HepG2 (cell line): ENCODE measurements at regions not wholly inside any gene's neighbourhood (a gene's known extent, or its start where the extent isn't known, plus 50 kb on each side); places are given as distances from the start of the nearest gene placed in this dataset.

Source experiments
- ATAC-seq: fragments of 200-7000 bp; cut with Tn5 transposase; 3 replicates; pipeline ENCODE4 v1.9.1; 2020; ENCODE audit warnings: mild to moderate bottlenecking, moderate library complexity
- BruUV-seq: library from RNA; stranded (reverse); fragments of 400-500 nt; replicated peaks from 2 replicates; lab custom pipeline; 2021; lab: Mats Ljungman, UMichigan
- CTCF ChIA-PET: fragments of 300-600 bp; formaldehyde crosslinking; extraction: SDS; loops from one replicate; lab custom pipeline; 2021; ENCODE audit warnings: low total read pairs, inconsistent platforms, low intra/inter-chr PET ratio; lab: Yijun Ruan, JAX
- POLR2A ChIA-PET: fragments of 350-600 bp; sonication (Branson Sonifier 250); formaldehyde crosslinking; loops from one replicate; lab custom pipeline; 2020; ENCODE audit warnings: antibody characterized with exemption, inconsistent platforms; lab: Yijun Ruan, JAX
- DNase-seq: peaks from one replicate; pipeline ENCODE4 v3.0.0-alpha.2; 2015; ENCODE audit warnings: low spot score
- FAIRE-seq: peaks from 3 replicates; lab custom pipeline; 2011; peaks lifted over from hg19 to GRCh38; lab: Jason Lieb, UNC
- H2AFZ ChIP-seq: one replicate; pipeline ENCODE4 v1.6.1; 2011; ENCODE audit warnings: low read length, inconsistent platforms
- H3K27ac ChIP-seq: fragments of 300-600 bp; 3 replicates; pipeline ENCODE4 v1.8.0; 2011; ENCODE audit warnings: mixed run types, mild to moderate bottlenecking, mixed read lengths, low read length, inconsistent platforms; ENCODE audit not compliant: insufficient read depth; ENCODE audit errors: extremely low read length
- H3K27me3 ChIP-seq, 2 experiments: fragments of 200-600 bp in 1 of 2; 2 replicates in 1 of 2; 3 replicates in 1 of 2; pipeline versions ENCODE4 v1.6.0 to v1.8.0; 2011; ENCODE audit warnings: low read length in 2 of 2, mild to moderate bottlenecking in 2 of 2, moderate library complexity in 2 of 2, inconsistent platforms in 1 of 2; ENCODE audit not compliant: insufficient read depth in 2 of 2, control insufficient read depth in 1 of 2
- H3K36me3 ChIP-seq, 2 experiments: fragments of 200-600 bp in 1 of 2; replicated peaks in 1 of 2; 2 replicates in 1 of 2; 3 replicates in 1 of 2; pipeline versions ENCODE4 v1.5.1 to v1.8.0; 2011; ENCODE audit warnings: low read length in 2 of 2, inconsistent platforms in 1 of 2; ENCODE audit not compliant: insufficient read depth in 2 of 2, control insufficient read depth in 1 of 2
- H3K4me1 ChIP-seq: 2 replicates; pipeline ENCODE4 v1.5.1; 2012; ENCODE audit warnings: low read length, inconsistent platforms; ENCODE audit not compliant: insufficient read depth
- H3K4me2 ChIP-seq: 2 replicates; pipeline ENCODE4 v1.6.0; 2011; ENCODE audit warnings: low read depth, low read length, inconsistent platforms
- H3K4me3 ChIP-seq, 3 experiments: fragments of 200-600 bp in 1 of 3; sonication (generic), shearing (Covaris generic) in 1 of 3; replicated peaks in 1 of 3; 2 replicates each; pipeline ENCODE4 v1.5.1; 2011 to 2016; ENCODE audit warnings: low read length in 3 of 3, inconsistent platforms in 2 of 3, low read depth in 2 of 3, mild to moderate bottlenecking in 2 of 3, control low read depth in 1 of 3, mixed read lengths in 1 of 3; ENCODE audit not compliant: insufficient read depth in 1 of 3
- H3K79me2 ChIP-seq: one replicate; pipeline ENCODE4 v1.6.1; 2011; ENCODE audit warnings: low read length, inconsistent platforms; ENCODE audit not compliant: insufficient read depth
- H3K9ac ChIP-seq: 2 replicates; pipeline ENCODE4 v1.6.0; 2011; ENCODE audit warnings: mild to moderate bottlenecking, low read depth, low read length, inconsistent platforms; ENCODE audit not compliant: insufficient read depth
- H3K9me3 ChIP-seq: 2 replicates; pipeline ENCODE4 v1.5.1; 2012; ENCODE audit warnings: mild to moderate bottlenecking, low read length
- H4K20me1 ChIP-seq: 2 replicates; pipeline ENCODE4 v1.6.0; 2011; ENCODE audit warnings: inconsistent platforms, mild to moderate bottlenecking, low read length, moderate library complexity; ENCODE audit not compliant: insufficient read depth
- ARID5B ChIP-seq: IDR thresholded peaks from 2 replicates; pipeline ENCODE4 v1.4.0; 2020; ENCODE audit warnings: mild to moderate bottlenecking, missing genetic modification reagents
- PAF1 ChIP-seq: IDR thresholded peaks from 2 replicates; pipeline ENCODE4 v1.6.1; 2016; ENCODE audit warnings: missing genetic modification reagents, missing compliant biosample characterization
- WGBS: methylation state at CpG from one replicate; pipeline ENCODE4 v1.1.6; 2017; ENCODE audit warnings: low lambda C conversion rate; 5-methylcytosine and 5-hydroxymethylcytosine counted together
- in situ Hi-C: cut with HindIII; loops from 2 replicates; pipeline ENCODE4 v1.10.0; 2017; ENCODE audit warnings: low pct_unique_long_range_greater_than_20kb; ENCODE audit not compliant: extremely low pct_ligation_motif_present
- intact Hi-C: fragments of 100-400 bp; cut with micrococcal nuclease; formaldehyde crosslinking; loops from one replicate; pipeline ENCODE4 v1.10.0; 2022; ENCODE audit not compliant: unreplicated experiment
- TF ChIP-seq, protein P1 (sequence below): sonication (generic); formaldehyde crosslinking; IDR thresholded peaks from 2 replicates; pipeline ENCODE4 v1.4.0; 2020; ENCODE audit warnings: missing genetic modification reagents
- TF ChIP-seq, protein P2 (sequence below): sonication (generic); formaldehyde crosslinking; conservative IDR thresholded peaks from 2 replicates; pipeline ENCODE4 v1.4.0; 2020; ENCODE audit warnings: missing genetic modification reagents
- TF ChIP-seq, protein P3 (sequence below), 2 experiments: sonication (generic) in 1 of 2; formaldehyde crosslinking in 1 of 2; IDR thresholded peaks; 2 replicates each; pipeline versions ENCODE4 v1.5.1 to v1.6.1; 2011 to 2020; ENCODE audit warnings: borderline replicate concordance in 1 of 2, low read depth in 1 of 2, low read length in 1 of 2, mild to moderate bottlenecking in 1 of 2, missing genetic modification reagents in 1 of 2, moderate library complexity in 1 of 2
- TF ChIP-seq, protein P4 (sequence below): sonication (generic); formaldehyde crosslinking; IDR thresholded peaks from 2 replicates; pipeline ENCODE4 v1.4.0; 2020; ENCODE audit warnings: missing genetic modification reagents, mild to moderate bottlenecking, borderline replicate concordance

GRCh38 chrX:20663336-20663735 lies 396.6 kb upstream of the RPS6KA3 start (continued):
- no peak for TF ChIP-seq ARID5B (CRISPR knock-in tag)
- TF ChIP-seq, all 625 proteins: peak for 0

DNA sequence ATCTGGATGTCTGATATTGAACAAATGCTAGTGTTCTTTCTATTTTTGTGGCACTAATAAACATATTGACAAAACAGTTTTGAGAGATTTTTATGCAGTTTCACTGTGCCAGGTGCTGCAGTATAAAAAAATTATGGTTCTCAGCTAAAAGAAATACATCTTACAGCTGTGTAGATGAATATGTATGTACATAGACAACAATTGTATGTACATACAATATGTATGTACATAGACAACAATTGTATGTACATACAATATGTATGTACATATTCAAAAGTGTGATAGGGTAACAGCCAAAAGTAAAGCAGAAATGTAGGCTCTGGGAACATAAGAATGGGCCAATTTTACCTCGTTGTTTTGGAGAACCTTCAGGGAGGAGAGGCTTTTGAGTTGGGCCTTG lies 390.0 kb upstream of the RPS6KA3 start:
- ChIA-PET CTCF (no interaction called here), POLR2A (no interaction called here)
- Histone ChIP-seq H3K4me2 (no peak overlapping the region), H2AFZ (no peak overlapping the region), H4K20me1 (no peaks in the 10 kb centered on the region), H3K4me3 (no peak overlapping the region), H3K27ac (no peak overlapping the region), H3K36me3 (no peaks in the 10 kb centered on the region), H3K79me2 (no peaks in the 10 kb centered on the region), H3K9ac (no peak overlapping the region), H3K9me3 (no peaks in the 10 kb centered on the region), H3K27me3 (no peaks in the 10 kb centered on the region), H3K4me1 (no peaks in the 10 kb centered on the region)
- in situ Hi-C loops: no loop called here
- no peak for ATAC-seq
- no TSS peak for BruUV-seq
- WGBS: 0% methylated on average over 1 of the region's 1 CpG
- no peak for FAIRE-seq
- intact Hi-C loops: no loop called here
- DNase-seq: no peak
- TF ChIP-seq, protein P1, sequence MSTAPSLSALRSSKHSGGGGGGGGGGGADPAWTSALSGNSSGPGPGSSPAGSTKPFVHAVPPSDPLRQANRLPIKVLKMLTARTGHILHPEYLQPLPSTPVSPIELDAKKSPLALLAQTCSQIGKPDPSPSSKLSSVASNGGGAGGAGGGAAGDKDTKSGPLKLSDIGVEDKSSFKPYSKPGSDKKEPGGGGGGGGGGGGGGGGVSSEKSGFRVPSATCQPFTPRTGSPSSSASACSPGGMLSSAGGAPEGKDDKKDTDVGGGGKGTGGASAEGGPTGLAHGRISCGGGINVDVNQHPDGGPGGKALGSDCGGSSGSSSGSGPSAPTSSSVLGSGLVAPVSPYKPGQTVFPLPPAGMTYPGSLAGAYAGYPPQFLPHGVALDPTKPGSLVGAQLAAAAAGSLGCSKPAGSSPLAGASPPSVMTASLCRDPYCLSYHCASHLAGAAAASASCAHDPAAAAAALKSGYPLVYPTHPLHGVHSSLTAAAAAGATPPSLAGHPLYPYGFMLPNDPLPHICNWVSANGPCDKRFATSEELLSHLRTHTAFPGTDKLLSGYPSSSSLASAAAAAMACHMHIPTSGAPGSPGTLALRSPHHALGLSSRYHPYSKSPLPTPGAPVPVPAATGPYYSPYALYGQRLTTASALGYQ: no peak
- no peak for TF ChIP-seq PAF1 (CRISPR knock-in tag)
- TF ChIP-seq, protein P2, sequence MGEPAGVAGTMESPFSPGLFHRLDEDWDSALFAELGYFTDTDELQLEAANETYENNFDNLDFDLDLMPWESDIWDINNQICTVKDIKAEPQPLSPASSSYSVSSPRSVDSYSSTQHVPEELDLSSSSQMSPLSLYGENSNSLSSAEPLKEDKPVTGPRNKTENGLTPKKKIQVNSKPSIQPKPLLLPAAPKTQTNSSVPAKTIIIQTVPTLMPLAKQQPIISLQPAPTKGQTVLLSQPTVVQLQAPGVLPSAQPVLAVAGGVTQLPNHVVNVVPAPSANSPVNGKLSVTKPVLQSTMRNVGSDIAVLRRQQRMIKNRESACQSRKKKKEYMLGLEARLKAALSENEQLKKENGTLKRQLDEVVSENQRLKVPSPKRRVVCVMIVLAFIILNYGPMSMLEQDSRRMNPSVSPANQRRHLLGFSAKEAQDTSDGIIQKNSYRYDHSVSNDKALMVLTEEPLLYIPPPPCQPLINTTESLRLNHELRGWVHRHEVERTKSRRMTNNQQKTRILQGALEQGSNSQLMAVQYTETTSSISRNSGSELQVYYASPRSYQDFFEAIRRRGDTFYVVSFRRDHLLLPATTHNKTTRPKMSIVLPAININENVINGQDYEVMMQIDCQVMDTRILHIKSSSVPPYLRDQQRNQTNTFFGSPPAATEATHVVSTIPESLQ (CRISPR knock-in tag): no peak
- TF ChIP-seq, protein P3, sequence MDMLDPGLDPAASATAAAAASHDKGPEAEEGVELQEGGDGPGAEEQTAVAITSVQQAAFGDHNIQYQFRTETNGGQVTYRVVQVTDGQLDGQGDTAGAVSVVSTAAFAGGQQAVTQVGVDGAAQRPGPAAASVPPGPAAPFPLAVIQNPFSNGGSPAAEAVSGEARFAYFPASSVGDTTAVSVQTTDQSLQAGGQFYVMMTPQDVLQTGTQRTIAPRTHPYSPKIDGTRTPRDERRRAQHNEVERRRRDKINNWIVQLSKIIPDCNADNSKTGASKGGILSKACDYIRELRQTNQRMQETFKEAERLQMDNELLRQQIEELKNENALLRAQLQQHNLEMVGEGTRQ (IDR thresholded peaks at IDR 0.05; ENCODE audit: low read depth, low read length): no peak
- TF ChIP-seq, protein P3 (CRISPR knock-in tag; IDR thresholded peaks at IDR 0.05; ENCODE audit: borderline replicate concordance): no peak
- TF ChIP-seq, protein P4, sequence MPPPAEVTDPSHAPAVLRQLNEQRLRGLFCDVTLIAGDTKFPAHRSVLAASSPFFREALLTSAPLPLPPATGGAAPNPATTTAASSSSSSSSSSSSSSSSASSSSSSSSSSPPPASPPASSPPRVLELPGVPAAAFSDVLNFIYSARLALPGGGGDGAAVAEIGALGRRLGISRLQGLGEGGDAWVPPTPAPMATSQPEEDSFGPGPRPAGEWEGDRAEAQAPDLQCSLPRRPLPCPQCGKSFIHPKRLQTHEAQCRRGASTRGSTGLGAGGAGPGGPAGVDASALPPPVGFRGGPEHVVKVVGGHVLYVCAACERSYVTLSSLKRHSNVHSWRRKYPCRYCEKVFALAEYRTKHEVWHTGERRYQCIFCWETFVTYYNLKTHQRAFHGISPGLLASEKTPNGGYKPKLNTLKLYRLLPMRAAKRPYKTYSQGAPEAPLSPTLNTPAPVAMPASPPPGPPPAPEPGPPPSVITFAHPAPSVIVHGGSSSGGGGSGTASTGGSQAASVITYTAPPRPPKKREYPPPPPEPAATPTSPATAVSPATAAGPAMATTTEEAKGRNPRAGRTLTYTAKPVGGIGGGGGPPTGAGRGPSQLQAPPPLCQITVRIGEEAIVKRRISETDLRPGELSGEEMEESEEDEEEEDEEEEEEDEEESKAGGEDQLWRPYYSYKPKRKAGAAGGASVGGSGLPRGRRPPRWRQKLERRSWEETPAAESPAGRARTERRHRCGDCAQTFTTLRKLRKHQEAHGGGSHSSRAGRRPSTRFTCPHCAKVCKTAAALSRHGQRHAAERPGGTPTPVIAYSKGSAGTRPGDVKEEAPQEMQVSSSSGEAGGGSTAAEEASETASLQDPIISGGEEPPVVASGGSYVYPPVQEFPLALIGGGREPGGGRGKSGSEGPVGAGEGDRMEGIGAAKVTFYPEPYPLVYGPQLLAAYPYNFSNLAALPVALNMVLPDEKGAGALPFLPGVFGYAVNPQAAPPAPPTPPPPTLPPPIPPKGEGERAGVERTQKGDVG: no peak
